ENCODE measurements at regions not wholly inside any gene's neighbourhood (a gene's known extent, or its start where the extent isn't known, plus 50 kb on each side); places are given as distances from the start of the nearest gene placed in this dataset.
A peak's percentile ranks its signal among the peaks of the same experiment; 100 is the strongest.

DNA sequence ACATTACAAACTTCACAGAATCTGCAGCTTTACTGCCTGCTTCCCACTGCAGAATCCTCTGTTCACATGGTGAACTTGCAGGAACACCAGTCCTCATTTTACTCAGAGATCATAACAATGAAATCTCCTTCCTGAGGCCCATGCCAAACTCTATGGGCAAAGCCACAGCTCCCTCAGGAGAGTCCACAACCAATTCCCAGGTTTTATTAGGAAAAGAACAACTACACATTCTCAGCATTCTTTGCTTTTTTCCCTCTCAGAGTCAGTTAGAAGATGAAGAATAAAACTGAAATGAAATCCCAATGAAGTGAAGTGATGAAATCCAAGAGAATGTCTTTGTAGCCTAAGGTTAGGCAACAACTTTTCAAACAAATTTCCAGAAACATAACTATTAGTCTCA lies 233.7 kb downstream of the DSEL start:
- DNase-seq, result no peak

GRCh38 chr18:67281746-67282145 lies 234.8 kb downstream of the DSEL start:
- DNase-seq, result no peak

GRCh38 chr18:67280486-67281242 lies 235.9 kb downstream of the DSEL start:
- no peak for DNase-seq

- DNase-seq, result no peak
Observed at GRCh38 chr18:67279988-67280387, 236.5 kb downstream of the DSEL start.

GRCh38 chr18:67278984-67279383 lies 237.5 kb downstream of the DSEL start:
- no peak for DNase-seq

DNA sequence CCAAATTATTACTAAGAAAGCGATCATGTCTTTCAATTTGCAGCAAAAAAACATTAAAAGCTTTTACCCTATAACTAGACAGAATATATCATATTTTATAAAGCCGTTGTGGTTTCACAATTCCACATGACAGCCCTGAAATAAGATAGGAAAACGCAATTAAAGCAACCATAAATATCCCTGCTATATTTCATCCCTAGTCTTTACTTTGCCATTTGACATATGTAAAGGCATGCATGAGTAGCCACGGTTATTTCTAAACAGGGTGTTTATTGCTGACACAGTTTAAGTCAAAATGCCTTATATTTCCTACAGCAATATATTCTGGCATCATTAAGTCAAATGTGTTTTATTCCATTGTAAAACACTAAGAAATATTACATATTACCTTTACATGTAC lies 239.9 kb downstream of the DSEL start:
- no peak for DNase-seq

DNA sequence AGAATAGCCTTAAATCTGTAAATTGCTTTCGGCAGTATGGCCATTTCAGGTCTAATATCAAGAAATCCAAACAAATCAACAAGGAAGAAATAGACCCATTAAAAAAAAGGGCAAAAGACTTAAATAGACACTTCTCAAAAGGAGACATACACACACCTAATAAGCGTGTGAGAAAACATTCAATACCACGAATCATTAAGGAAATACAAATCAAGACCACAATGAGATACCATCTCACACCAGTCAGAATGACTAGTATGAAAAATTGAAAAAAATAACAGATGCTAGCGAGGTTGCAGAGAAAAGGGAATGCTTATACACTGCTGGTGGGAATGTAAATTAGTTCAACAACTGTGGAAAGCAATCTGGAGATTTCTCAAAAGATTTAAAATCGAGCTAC lies 243.2 kb downstream of the DSEL start:
- DNase-seq, result no peak

DNA sequence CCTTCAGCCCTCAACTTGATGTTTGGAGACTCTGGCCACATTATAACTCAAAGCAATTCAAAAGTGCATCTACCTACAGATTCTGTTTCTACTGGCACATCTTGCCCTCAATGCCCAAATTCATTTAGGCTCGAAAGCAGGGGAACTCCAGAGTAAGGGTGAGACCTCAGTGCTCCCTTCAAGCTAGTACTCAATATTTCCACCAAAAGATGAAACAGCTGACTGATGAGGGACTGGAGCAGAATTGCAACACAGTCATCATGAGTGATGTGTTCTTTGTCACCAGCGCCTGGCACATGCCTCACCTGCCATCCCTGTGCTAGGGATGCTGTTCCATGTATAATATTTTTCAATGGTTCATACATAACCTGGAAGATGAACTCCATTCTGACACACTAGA lies 247.3 kb downstream of the DSEL start:
- DNase-seq, result no peak

DNA sequence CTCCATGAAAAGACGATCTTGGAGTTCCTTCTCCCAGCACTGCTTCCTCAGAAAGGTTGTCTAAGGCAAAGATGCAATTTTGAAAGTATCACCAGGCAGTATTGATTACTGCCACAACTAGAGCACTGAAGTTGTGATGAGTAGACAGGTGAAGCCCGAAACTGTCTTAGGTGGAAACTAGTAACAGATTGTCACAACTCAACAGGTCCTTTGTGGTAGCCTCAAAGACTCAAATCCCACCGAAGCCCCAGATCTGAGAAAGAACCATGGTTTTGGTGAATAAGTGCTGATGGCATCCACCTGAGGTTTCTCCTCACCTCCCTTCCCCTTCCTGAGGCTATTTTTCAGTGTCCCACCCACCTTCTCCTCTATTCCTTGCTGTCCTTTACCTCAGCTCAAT lies 248.0 kb downstream of the DSEL start:
- DNase-seq, result no peak

DNA sequence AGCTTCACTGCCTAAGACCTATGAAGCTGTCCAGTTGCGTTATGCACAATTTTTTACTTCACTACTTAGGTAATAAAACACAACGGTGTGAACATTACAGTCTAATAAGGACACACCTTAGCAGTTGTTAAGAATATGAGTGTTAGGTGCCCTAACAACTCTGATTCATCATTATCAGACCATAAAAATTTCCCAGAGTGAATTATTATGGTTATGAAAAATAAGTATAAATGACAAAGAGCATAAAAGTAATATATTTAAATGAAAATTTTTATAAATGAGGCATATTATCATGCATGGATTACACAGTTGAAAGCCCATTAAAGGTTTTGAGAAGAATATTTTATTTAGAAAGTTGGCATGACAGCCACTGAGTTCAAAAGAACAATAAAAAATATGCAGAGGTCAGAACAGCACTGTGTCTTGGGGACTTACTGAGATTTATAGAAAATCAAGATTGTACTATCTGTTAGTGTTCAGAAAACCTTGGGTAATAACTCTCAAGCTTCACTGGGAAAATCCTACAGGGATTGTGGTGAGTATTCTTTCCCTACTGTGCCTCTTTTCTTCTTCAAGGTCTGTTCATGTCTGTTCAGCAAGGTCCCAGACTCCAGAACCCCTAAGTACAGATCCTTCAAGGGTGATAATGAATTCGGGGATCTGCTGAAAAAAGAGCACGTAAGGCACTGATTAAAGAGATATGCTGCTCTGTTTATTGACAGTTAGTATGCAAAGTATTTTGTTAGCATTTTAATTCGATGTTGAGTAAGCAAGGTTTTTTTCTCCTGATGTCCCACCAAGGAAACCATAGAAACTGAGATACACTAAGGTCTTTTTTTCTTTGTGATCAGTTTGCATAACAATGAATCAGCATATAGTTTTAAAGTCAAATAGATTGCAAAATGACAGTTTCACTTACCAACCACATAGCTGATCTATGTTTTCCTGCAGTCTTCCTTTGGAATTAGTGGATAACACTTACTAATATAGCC lies 250.0 kb downstream of the DSEL start:
- DNase-seq, result no peak

DNA sequence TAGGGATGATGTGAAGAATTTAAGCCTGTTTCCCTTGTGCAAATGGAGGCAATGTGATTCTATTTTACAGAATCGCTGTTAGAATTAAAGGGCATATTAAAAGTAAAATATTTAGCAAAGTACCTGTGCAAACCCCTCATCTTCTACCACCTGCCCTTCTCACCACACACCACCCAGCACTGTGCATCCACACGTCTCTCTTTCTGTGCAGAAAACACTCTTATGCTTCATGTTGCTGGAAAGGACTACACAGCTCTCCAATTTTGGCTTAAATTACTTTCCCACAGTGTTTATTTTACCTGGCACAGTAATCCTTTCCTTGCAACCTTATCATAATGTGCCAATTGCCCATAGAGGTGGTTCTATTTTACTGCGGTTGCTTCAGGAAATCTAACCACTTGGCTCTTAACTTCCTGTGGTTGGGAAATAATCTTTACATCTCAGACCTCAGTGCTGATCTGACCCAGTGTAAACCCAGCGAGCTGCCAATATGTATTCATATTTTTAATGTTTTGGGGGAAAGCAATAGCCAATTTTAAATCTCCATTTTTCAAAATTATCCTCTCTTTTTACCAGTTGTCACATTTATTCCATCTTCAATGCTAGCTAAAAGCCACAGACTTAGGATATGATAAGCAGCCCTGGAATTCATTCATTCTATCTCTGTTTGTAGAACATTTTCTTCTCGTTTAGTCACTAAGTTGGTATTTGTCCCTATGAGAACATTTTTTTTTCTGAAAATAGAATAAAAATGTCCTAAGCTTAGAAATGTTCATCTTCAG lies 250.9 kb downstream of the DSEL start:
- peak; percentile 46 for DNase-seq

GRCh38 chr18:67261931-67262552 lies 254.5 kb downstream of the DSEL start:
- no peak for DNase-seq

DNA sequence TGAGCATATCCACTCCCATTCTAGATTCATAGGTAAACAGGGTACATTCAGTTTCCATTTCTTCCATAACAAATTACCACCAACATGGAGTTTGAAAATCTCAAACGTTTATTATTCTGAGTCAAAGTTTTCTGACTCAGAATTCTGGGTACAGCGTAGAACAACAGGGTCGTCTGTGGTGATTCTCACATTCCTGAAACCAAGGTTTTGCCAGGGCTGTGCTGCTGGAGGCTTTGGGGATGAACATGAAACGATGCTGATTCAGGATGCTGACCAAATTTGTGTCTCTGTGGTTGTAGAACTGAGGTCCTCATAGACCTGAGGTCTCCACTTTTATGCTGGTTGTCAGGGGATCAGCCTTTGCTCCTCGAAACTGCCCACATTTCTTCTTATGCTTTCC lies 255.7 kb downstream of the DSEL start:
- no peak for DNase-seq

- DNase-seq, result no peak
Observed at GRCh38 chr18:67250776-67251424, 265.6 kb downstream of the DSEL start.

DNA sequence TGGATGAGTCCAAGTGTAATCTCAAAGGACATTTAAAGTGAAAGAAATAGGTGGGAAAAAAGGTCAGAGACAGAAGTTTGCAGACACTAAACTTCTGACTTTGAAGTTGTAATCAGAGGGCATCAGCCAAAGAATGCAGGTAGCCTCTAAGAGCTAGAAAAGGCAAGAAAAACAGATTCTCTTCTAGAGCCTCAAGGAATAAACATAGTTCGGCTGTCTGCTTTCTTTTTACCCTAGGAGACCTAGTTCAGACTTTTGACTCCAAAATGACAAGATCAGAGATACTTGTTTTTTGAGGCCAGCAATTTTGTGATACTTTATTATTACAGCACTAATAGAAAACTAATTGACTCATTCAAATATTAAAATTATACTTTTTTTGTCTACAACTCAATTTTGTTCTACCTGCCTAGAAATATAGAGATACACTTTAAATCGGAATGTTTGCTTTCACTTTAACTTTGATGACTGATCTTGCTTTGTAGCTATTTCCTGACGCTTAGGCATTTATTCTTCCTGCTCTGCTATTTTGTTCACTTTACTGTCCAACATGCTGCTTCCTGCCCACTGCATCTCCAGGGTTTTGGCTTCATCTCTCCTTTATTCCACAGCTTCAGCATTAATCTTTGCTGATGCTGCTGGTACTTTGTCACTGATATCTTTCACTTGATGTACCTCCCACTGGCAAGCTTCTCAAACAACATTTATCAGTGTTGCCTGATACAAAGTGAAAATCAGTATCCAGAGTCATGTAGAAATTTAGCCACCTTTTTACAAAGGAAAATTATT lies 272.5 kb downstream of the DSEL start:
- DNase-seq, result no peak

DNA sequence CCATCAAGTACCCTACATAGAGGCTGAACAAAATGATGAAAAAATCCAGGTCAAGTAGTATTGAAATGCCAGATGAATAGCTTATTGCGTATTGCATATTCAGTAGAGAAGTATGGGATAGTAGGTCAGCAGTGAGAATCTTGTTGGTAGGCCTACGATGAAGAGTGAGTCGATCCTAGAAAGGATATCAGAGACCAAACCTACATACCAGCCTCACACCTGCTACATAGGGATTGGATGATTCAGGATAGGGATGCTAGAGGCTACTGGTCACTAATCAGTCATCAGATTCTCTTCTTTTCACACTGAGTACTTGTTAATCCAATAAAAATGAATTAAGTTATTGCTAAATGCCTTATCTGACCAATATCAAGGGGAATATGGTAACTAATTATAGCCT lies 274.5 kb downstream of the DSEL start:
- no peak for DNase-seq

DNA sequence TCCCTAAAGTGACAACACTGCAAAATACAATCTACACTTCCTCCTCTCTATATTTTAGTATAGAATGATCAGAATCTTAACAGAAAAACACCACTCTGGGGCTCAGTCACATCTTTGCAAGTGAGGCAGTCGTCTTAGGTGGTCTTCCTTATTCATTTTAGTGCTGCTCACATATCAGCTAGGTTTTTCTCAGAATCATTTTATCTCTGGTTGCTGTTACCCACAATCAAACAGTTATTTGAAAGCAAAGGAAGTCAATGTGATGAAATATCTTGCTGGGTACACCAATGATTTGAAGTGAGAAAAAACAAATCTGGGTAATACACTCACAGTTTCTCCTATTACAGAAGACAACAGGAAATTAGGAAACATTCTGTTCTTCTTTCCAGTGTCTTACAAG lies 275.2 kb downstream of the DSEL start:
- no peak for DNase-seq

DNA sequence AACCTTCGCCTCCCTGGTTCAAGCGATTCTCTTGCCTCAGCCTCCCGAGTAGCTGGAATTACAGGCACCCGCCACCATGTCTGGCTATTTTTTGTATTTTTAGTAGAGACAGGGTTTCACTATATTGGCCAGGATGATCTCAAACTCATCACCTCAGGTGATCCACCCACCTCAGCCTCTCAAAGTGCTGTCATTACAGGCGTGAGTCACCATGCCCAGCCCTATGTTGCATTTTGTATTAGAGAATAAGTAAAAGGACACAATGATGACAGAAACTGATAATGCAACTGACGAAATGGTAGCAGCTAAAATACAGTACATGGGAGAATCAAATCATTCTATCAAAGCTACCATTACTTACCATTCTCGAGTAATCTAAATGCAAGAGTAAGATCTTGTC lies 276.7 kb downstream of the DSEL start:
- no peak for DNase-seq

DNA sequence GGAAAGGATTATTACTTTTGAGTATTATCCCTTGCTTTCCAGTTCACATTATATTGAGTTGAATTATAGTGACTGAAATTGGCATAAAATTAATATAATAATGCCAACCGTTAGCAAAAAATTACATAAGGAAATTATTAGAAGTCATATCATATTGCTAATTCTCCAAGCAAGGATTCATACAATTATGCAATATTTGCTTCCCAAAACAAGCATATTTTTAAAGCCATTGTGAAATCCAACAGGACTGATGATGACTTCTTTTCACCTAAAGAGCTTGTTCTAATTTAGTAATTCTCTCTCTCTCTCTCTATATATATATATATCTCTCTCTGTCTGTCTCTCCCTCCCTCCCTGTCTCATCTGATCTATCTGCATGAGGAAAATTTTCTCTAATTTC lies 283.5 kb downstream of the DSEL start:
- no peak for DNase-seq

- no peak for DNase-seq
Observed at GRCh38 chr18:67232406-67232805, 284.1 kb downstream of the DSEL start.

DNA sequence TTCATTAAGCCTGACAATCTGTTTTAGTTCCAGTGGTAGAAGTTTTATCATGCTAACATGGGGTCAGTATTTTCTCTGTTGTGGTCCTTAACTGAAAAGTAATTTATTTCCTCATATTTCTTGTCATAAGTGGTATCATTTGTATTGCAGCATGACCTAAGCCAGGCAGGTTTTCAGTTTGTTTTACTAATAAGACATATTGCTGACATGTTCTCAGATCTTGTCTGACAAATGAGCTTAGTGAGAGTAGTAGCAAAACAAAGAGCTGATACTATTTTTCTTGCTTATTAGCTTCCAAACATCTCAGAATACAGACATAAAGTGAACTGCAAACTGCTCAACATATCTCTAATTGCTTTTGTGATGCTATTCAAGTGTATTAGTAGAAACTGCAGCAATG lies 293.6 kb downstream of the DSEL start:
- DNase-seq, result no peak

All from central memory CD4-positive, alpha-beta T cell (primary cell).